Activated CD4-positive, alpha-beta T cell treated with anti-CD3 and anti-CD28 coated beads, Interleukin-2, amount 10 ng/mL, durations not matched to agents 7 days and 5 days (primary cell): ENCODE measurements at regions not wholly inside any gene's neighbourhood (a gene's known extent, or its start where the extent isn't known, plus 50 kb on each side); places are given as distances from the start of the nearest gene placed in this dataset. TPM values are rescaled to one million over a fixed set of nuclear protein-coding genes. Genes with fewer than 3 reads are reported as not detected.

Experiments
- CTCF ChIA-PET: fragments of 350-600 bp; sonication (Branson Sonifier 250); formaldehyde crosslinking; loops from one replicate; lab custom pipeline; 2021; ENCODE audit warnings: antibody characterized with exemption; lab: Charles Lee
- POLR2A ChIA-PET: fragments of 350-600 bp; sonication (Branson Sonifier 250); formaldehyde crosslinking; loops from one replicate; lab custom pipeline; 2021; ENCODE audit warnings: antibody characterized with exemption; lab: Charles Lee
- DNase-seq: peaks from one replicate; pipeline ENCODE4 v3.0.0-alpha.2; 2020
- H3K27ac Mint-ChIP-seq: one replicate; pipeline ENCODE4 v1.8.0; 2021; ENCODE audit warnings: mild to moderate bottlenecking, moderate library complexity, mixed read lengths
- H3K27me3 Mint-ChIP-seq: one replicate; pipeline ENCODE4 v1.8.0; 2021; ENCODE audit warnings: mixed read lengths
- H3K36me3 Mint-ChIP-seq: one replicate; pipeline ENCODE4 v1.8.0; 2021; ENCODE audit warnings: low read depth, mixed read lengths
- H3K4me1 Mint-ChIP-seq: one replicate; pipeline ENCODE4 v1.8.0; 2021; ENCODE audit warnings: mixed read lengths
- H3K4me3 Mint-ChIP-seq: one replicate; pipeline ENCODE4 v1.8.0; 2021; ENCODE audit warnings: mild to moderate bottlenecking, moderate library complexity, mixed read lengths
- H3K9me3 Mint-ChIP-seq: one replicate; pipeline ENCODE4 v1.8.0; 2021; ENCODE audit warnings: mixed read lengths
- microRNA-seq: library from miRNA; unstranded; fragments of <30 nt; microRNA quantifications from one replicate; pipeline ENCODE4 v1.2.0, GENCODE V29; 2021; ENCODE audit warnings: borderline microRNAs expressed, borderline replicate concordance

GRCh38 chr6:155528335-155528734, 72.7 kb upstream of the NOX3 start:
- DNase-seq: no peak
- ChIA-PET CTCF (no interaction called here), POLR2A (no interaction called here)
- no peaks in the 10 kb centered on the region for H3K36me3 Mint-ChIP-seq
- peaks cover 5% of the 10 kb centered on the region for H3K9me3 Mint-ChIP-seq
- no peaks in the 10 kb centered on the region for H3K27me3 Mint-ChIP-seq
- H3K27ac Mint-ChIP-seq: no peak overlapping the region
- H3K4me1 Mint-ChIP-seq: peaks cover 17% of the 10 kb centered on the region
- no peak overlapping the region for H3K4me3 Mint-ChIP-seq

DNA sequence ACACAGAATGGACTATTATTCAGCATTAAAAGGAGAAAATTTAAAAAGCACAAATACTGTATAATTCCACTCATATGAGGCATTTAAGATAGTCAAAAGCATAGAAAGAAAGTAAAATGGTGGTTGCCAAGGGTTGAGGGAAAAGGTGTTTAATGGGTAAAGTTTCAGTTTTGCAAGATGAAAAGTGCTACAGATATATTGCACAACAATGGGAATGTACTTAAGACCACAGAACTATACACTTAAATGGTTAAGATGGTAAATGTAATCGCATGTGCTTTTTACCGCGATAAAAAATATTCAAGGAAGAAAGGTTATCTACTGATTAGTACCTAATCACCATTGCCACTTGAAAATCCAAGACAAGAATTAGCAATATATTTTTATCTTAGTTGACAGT, 71.8 kb upstream of the NOX3 start:
- H3K4me1 Mint-ChIP-seq: peaks cover 17% of the 10 kb centered on the region
- no peak for DNase-seq
- no peaks in the 10 kb centered on the region for H3K36me3 Mint-ChIP-seq
- ChIA-PET CTCF (no interaction called here), POLR2A (no interaction called here)
- no peak overlapping the region for H3K4me3 Mint-ChIP-seq
- no peaks in the 10 kb centered on the region for H3K27me3 Mint-ChIP-seq
- no peak overlapping the region for H3K27ac Mint-ChIP-seq
- H3K9me3 Mint-ChIP-seq: peaks cover 3% of the 10 kb centered on the region

- POLR2A ChIA-PET: no interaction called here
- Mint-ChIP-seq H3K9me3 (peaks cover 3% of the 10 kb centered on the region), H3K4me3 (no peak overlapping the region), H3K4me1 (peaks cover 12% of the 10 kb centered on the region), H3K27ac (no peak overlapping the region), H3K36me3 (no peaks in the 10 kb centered on the region), H3K27me3 (no peaks in the 10 kb centered on the region)
- CTCF ChIA-PET: interaction anchor here (1.0 kb wide), 1 partner anchor 19 kb away, joined by 3 read pairs; no protein-coding TSS in a partner anchor
- no peak for DNase-seq
Observed at GRCh38 chr6:155523821-155524651, 68.4 kb upstream of the NOX3 start.

GRCh38 chr6:155521719-155522118, 66.1 kb upstream of the NOX3 start:
- no peaks in the 10 kb centered on the region for H3K27me3 Mint-ChIP-seq
- CTCF ChIA-PET: no interaction called here
- peaks cover 5% of the 10 kb centered on the region for H3K9me3 Mint-ChIP-seq
- H3K4me1 Mint-ChIP-seq: peaks cover 9% of the 10 kb centered on the region
- POLR2A ChIA-PET: no interaction called here
- no peak overlapping the region for H3K27ac Mint-ChIP-seq
- no peak for DNase-seq
- H3K4me3 Mint-ChIP-seq: no peak overlapping the region
- no peaks in the 10 kb centered on the region for H3K36me3 Mint-ChIP-seq

- no peak for DNase-seq
- peaks cover 5% of the 10 kb centered on the region for H3K9me3 Mint-ChIP-seq
- H3K36me3 Mint-ChIP-seq: no peaks in the 10 kb centered on the region
- ChIA-PET CTCF (no interaction called here), POLR2A (no interaction called here)
- no peak overlapping the region for H3K27ac Mint-ChIP-seq
- no peak overlapping the region for H3K4me3 Mint-ChIP-seq
- peaks cover 9% of the 10 kb centered on the region for H3K4me1 Mint-ChIP-seq
- no peaks in the 10 kb centered on the region for H3K27me3 Mint-ChIP-seq
Observed at GRCh38 chr6:155520078-155520477, 64.4 kb upstream of the NOX3 start.

DNA sequence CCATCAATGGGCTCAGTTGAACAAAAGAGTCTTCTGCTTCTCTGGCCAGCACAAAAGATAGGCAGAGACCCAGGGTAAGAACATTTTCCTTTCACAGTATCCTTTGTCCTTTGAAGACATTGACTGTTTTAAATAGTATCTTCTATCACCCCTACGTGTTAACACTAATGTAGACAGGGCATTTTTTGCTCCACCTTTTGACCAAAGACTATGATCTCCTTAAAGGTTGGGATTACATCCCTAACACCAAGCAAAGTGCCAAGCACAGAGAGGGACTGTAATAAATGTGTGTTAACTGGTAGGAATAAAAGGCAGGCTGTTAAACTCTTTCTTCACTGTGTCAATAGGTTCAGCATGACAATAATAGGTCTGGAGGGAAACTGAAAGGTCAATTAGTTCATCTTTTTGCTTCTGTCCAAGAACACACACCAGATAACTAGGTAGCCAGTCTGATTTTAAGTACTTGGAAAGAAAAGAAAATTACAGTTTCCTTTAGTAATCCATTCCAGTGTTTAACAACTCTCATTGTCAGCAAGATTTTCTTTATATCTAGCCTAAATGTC, 63.6 kb upstream of the NOX3 start:
- Mint-ChIP-seq H3K4me1 (peaks cover 7% of the 10 kb centered on the region), H3K4me3 (no peak overlapping the region), H3K36me3 (no peaks in the 10 kb centered on the region), H3K27ac (no peak overlapping the region), H3K27me3 (no peaks in the 10 kb centered on the region), H3K9me3 (peaks cover 5% of the 10 kb centered on the region)
- ChIA-PET POLR2A (no interaction called here), CTCF (no interaction called here)
- no peak for DNase-seq

GRCh38 chr6:155517294-155517693, 61.7 kb upstream of the NOX3 start:
- Mint-ChIP-seq H3K4me3 (no peak overlapping the region), H3K27ac (no peak overlapping the region), H3K9me3 (peaks cover 2% of the 10 kb centered on the region), H3K36me3 (no peaks in the 10 kb centered on the region), H3K27me3 (no peaks in the 10 kb centered on the region), H3K4me1 (no peaks in the 10 kb centered on the region)
- ChIA-PET POLR2A (no interaction called here), CTCF (no interaction called here)
- DNase-seq: no peak

DNA sequence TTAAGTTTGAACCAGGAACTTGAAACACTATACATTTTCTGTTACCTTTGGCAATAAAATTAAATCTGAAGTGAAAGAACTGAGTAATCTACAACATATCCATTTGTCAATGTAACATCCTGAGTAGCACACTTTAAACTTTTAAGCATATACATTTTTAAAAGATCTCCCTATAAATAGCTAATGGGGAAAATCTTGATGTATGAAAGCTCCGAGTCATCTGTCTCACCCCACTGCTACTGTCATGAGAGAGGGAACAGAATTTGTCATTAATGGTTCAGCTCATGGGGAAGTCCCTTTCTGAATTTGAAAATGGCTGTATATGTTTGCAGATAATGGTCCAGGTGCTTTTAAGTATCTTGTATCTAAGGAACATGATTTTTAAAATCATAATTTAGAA, 55.2 kb upstream of the NOX3 start:
- no peaks in the 10 kb centered on the region for H3K9me3 Mint-ChIP-seq
- DNase-seq: no peak
- H3K27me3 Mint-ChIP-seq: no peaks in the 10 kb centered on the region
- H3K27ac Mint-ChIP-seq: no peak overlapping the region
- POLR2A ChIA-PET: no interaction called here
- H3K4me1 Mint-ChIP-seq: no peaks in the 10 kb centered on the region
- no peaks in the 10 kb centered on the region for H3K36me3 Mint-ChIP-seq
- CTCF ChIA-PET: no interaction called here
- no peak overlapping the region for H3K4me3 Mint-ChIP-seq

GRCh38 chr6:155509743-155510475, 54.3 kb upstream of the NOX3 start:
- H3K27ac Mint-ChIP-seq: no peak overlapping the region
- no peaks in the 10 kb centered on the region for H3K4me1 Mint-ChIP-seq
- H3K36me3 Mint-ChIP-seq: no peaks in the 10 kb centered on the region
- no peaks in the 10 kb centered on the region for H3K27me3 Mint-ChIP-seq
- DNase-seq: no peak
- CTCF ChIA-PET: no interaction called here
- POLR2A ChIA-PET: no interaction called here
- no peak overlapping the region for H3K4me3 Mint-ChIP-seq
- H3K9me3 Mint-ChIP-seq: no peaks in the 10 kb centered on the region

DNA sequence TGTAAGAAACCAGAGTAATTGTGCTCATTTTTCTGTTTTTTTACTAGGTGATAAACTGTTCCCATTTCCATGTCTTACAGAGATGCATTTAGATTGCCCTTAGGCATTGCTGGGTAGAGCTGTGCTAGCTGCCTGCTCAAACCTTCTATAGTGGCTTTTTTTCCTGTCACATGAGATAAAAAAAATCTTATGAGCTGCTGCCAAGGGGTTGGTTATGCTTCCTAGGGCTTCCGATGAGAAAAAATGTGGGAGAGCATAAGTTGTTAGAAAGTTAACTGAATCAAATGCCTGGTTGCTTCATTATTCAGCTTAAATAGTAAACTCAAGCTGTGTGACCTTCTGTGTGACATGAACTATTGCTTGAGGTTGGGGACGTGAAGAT, 50.0 kb upstream of the NOX3 start:
- Mint-ChIP-seq H3K9me3 (peaks cover 8% of the 10 kb centered on the region), H3K4me3 (no peak overlapping the region), H3K36me3 (no peaks in the 10 kb centered on the region)

More for the DNA sequence above, 50.0 kb upstream of the NOX3 start:
- Mint-ChIP-seq H3K27me3 (no peaks in the 10 kb centered on the region), H3K27ac (no peak overlapping the region), H3K4me1 (no peaks in the 10 kb centered on the region)
- no peak for DNase-seq
- ChIA-PET CTCF (interaction anchor here (1.1 to 2.0 kb wide), 2 partner anchors 10 to 18 kb away, joined by 3 to 4 read pairs; no protein-coding TSS in a partner anchor), POLR2A (no interaction called here)

Small RNA genes lying in the stretch of these regions (microRNA-seq; reads per million reads assigned to microRNA genes)
- not detected for gene MIR1202
